ENCODE measurements at regions not wholly inside any gene's neighbourhood (a gene's known extent, or its start where the extent isn't known, plus 50 kb on each side); places are given as distances from the start of the nearest gene placed in this dataset.

DNA sequence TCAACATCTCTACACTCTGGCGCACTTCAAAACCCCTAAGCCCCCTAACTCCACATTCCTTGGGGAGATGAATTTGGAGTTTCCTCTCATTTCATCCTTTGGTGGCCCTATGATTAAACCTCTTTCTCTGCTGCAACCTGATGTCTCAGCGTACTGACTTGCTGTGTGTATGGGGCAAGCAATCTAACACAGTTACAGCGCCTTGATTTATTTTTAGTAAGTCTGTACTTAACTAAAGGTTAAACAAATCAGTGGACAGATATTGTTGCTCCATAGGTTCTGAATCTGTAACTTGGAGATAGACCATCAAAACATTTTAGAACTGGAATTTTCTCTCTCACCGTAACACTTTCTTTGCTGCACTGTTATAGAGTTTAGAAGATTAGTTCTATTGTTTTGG lies 452.8 kb downstream of the IRX1 start:
- Histone ChIP-seq H2AFZ (ENCODE audit: low read depth) (no peak overlapping the region), H3K27me3 (ENCODE audit: insufficient read depth, low read depth) (no peaks in the 10 kb centered on the region), H3K27ac (no peak overlapping the region), H3K79me2 (ENCODE audit: insufficient read depth, low read depth) (no peaks in the 10 kb centered on the region), H3K4me3 (IDR thresholded peaks at IDR 0.05; ENCODE audit: insufficient read depth, low read depth, low read length) (no peak overlapping the region), H3K4me1 (ENCODE audit: low read depth, poor library complexity, severe bottlenecking) (no peaks in the 10 kb centered on the region), H4K20me1 (ENCODE audit: insufficient read depth) (no peaks in the 10 kb centered on the region), H3K9ac (no peak overlapping the region), H3K36me3 (ENCODE audit: insufficient read depth) (no peaks in the 10 kb centered on the region), H3K4me2 (no peak overlapping the region)
- TF ChIP-seq, protein P1, sequence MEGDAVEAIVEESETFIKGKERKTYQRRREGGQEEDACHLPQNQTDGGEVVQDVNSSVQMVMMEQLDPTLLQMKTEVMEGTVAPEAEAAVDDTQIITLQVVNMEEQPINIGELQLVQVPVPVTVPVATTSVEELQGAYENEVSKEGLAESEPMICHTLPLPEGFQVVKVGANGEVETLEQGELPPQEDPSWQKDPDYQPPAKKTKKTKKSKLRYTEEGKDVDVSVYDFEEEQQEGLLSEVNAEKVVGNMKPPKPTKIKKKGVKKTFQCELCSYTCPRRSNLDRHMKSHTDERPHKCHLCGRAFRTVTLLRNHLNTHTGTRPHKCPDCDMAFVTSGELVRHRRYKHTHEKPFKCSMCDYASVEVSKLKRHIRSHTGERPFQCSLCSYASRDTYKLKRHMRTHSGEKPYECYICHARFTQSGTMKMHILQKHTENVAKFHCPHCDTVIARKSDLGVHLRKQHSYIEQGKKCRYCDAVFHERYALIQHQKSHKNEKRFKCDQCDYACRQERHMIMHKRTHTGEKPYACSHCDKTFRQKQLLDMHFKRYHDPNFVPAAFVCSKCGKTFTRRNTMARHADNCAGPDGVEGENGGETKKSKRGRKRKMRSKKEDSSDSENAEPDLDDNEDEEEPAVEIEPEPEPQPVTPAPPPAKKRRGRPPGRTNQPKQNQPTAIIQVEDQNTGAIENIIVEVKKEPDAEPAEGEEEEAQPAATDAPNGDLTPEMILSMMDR (conservative IDR thresholded peaks at IDR 0.05; ENCODE audit: low read depth, low read length), result no peak

DNA sequence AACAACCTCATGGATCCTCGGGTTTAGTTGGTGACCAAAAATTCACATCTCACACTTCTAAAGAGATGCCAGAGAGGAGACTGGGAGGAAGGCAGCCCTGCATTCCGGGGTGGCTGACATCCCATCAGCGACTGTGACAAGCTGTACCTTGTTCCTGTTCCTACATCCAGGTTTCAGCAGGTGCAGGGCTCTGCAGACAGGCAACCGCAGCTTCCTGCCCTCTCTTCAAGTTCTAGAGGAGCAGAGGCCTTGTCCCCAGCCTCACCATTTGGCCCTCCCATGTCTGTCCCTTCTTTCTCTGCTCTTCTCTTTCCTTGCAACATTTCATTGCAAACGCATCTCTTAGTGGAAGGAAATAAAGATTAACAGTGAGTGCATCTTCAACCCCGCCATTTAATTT lies 454.6 kb downstream of the IRX1 start:
- Histone ChIP-seq H3K4me3 (IDR thresholded peaks at IDR 0.05; ENCODE audit: insufficient read depth, low read depth, low read length) (no peak overlapping the region), H3K27ac (no peak overlapping the region), H2AFZ (ENCODE audit: low read depth) (no peak overlapping the region), H3K36me3 (ENCODE audit: insufficient read depth) (no peaks in the 10 kb centered on the region), H4K20me1 (ENCODE audit: insufficient read depth) (no peaks in the 10 kb centered on the region), H3K79me2 (ENCODE audit: insufficient read depth, low read depth) (no peaks in the 10 kb centered on the region), H3K4me1 (ENCODE audit: low read depth, poor library complexity, severe bottlenecking) (no peaks in the 10 kb centered on the region), H3K27me3 (ENCODE audit: insufficient read depth, low read depth) (no peaks in the 10 kb centered on the region), H3K9ac (no peak overlapping the region), H3K4me2 (no peak overlapping the region)
- TF ChIP-seq, protein P1 (conservative IDR thresholded peaks at IDR 0.05; ENCODE audit: low read depth, low read length), result no peak

DNA sequence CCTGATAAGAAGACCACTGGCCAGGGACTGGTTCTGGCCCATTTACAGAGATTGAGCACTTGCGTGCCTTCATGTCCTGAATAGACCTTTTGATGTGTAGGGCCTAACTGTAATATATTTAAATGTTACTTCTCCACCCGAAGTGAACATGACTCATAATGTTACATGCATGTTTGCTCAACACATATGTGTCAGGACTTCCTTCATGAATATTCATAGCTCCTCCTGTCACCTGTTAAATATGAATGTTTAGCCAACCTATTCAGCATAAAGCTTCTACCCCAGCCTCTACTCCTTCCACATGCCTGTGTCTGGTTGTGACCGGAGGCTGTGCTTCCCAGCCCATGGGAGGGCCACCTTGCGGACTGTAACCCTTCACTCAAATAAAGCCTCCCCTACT lies 457.5 kb downstream of the IRX1 start:
- Histone ChIP-seq H3K4me2 (no peak overlapping the region), H3K4me1 (ENCODE audit: low read depth, poor library complexity, severe bottlenecking) (no peaks in the 10 kb centered on the region), H3K79me2 (ENCODE audit: insufficient read depth, low read depth) (no peaks in the 10 kb centered on the region), H3K36me3 (ENCODE audit: insufficient read depth) (no peaks in the 10 kb centered on the region), H3K9ac (no peak overlapping the region), H4K20me1 (ENCODE audit: insufficient read depth) (no peaks in the 10 kb centered on the region), H3K27me3 (ENCODE audit: insufficient read depth, low read depth) (no peaks in the 10 kb centered on the region), H3K27ac (no peak overlapping the region), H2AFZ (ENCODE audit: low read depth) (no peak overlapping the region), H3K4me3 (IDR thresholded peaks at IDR 0.05; ENCODE audit: insufficient read depth, low read depth, low read length) (no peak overlapping the region)
- TF ChIP-seq, protein P1 (conservative IDR thresholded peaks at IDR 0.05; ENCODE audit: low read depth, low read length), result no peak

DNA sequence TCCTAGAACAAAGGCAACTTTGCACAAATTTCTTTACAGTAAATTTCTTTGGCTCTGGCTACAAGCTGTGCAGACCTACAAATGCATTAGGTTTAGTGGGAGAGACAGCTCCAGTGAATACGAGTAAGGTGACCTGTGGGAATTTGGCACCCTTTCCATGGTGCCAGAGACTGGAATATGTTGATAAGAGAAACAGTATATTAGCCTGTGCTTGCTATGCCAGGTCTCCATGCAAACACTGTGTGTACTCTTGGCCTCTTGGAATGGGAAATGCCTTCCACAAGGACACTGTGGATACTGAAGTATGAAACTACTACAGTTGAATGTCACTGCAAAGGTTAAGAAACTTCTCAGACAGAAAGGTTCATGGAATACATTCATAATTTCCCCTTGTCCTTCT lies 458.5 kb downstream of the IRX1 start:
- H3K79me2 ChIP-seq (ENCODE audit: insufficient read depth, low read depth), result no peaks in the 10 kb centered on the region
- H4K20me1 ChIP-seq (ENCODE audit: insufficient read depth), result no peaks in the 10 kb centered on the region
- no peaks in the 10 kb centered on the region for H3K4me1 ChIP-seq (ENCODE audit: low read depth, poor library complexity, severe bottlenecking)
- H3K27me3 ChIP-seq (ENCODE audit: insufficient read depth, low read depth), result no peaks in the 10 kb centered on the region
- no peaks in the 10 kb centered on the region for H3K36me3 ChIP-seq (ENCODE audit: insufficient read depth)
- H3K27ac ChIP-seq, result no peak overlapping the region
- no peak overlapping the region for H3K4me3 ChIP-seq (IDR thresholded peaks at IDR 0.05; ENCODE audit: insufficient read depth, low read depth, low read length)
- TF ChIP-seq, protein P1 (conservative IDR thresholded peaks at IDR 0.05; ENCODE audit: low read depth, low read length), result no peak
- no peak overlapping the region for H3K4me2 ChIP-seq
- H3K9ac ChIP-seq, result no peak overlapping the region
- no peak overlapping the region for H2AFZ ChIP-seq (ENCODE audit: low read depth)

DNA sequence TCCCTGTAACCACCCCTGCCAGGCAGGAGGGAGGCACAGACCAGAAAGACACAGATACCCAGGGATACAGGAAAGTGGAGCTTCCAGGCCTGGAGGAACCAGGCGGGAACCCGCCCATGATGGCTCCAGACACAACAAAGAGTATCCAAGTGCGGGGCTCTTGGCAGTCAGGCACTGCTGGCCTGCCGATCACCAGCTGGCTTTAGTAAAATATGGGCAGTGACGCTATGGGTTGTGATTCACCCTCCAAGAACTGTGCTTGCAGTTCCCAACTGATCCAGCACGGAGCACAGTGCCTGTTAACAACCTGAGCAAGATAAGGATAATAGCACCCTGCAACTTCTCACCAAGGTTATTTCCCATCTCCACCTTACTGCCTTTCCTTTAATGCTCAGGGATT lies 463.3 kb downstream of the IRX1 start:
- Histone ChIP-seq H3K27ac (no peak overlapping the region), H3K4me3 (IDR thresholded peaks at IDR 0.05; ENCODE audit: insufficient read depth, low read depth, low read length) (no peak overlapping the region), H4K20me1 (ENCODE audit: insufficient read depth) (no peaks in the 10 kb centered on the region), H3K27me3 (ENCODE audit: insufficient read depth, low read depth) (no peaks in the 10 kb centered on the region), H3K4me2 (no peak overlapping the region), H3K9ac (no peak overlapping the region), H3K79me2 (ENCODE audit: insufficient read depth, low read depth) (no peaks in the 10 kb centered on the region), H3K4me1 (ENCODE audit: low read depth, poor library complexity, severe bottlenecking) (no peaks in the 10 kb centered on the region), H2AFZ (ENCODE audit: low read depth) (no peak overlapping the region), H3K36me3 (ENCODE audit: insufficient read depth) (no peaks in the 10 kb centered on the region)
- TF ChIP-seq, protein P1 (conservative IDR thresholded peaks at IDR 0.05; ENCODE audit: low read depth, low read length), result no peak
